Neural progenitor cell (in vitro differentiated cells): ENCODE measurements at regions not wholly inside any gene's neighbourhood (a gene's known extent, or its start where the extent isn't known, plus 50 kb on each side); places are given as distances from the start of the nearest gene placed in this dataset.

Source experiments
- CTCF ChIP-seq: fragments of 200-600 bp; sonication (generic); IDR thresholded peaks from 2 replicates; pipeline ENCODE4 v1.5.1; 2017; ENCODE audit warnings: antibody characterized with exemption, mild to moderate bottlenecking
- EZH2 ChIP-seq: fragments of 200-600 bp; sonication (generic); IDR thresholded peaks from 2 replicates; pipeline ENCODE4 v1.6.1; 2017; ENCODE audit warnings: antibody characterized with exemption, mild to moderate bottlenecking, moderate library complexity

- TF ChIP-seq CTCF = no peak
- no peak for TF ChIP-seq EZH2
Measured at GRCh38 chr1:221206076-221206475, 326.8 kb downstream of the HLX start.
